ENCODE measurements at regions not wholly inside any gene's neighbourhood (a gene's known extent, or its start where the extent isn't known, plus 50 kb on each side); places are given as distances from the start of the nearest gene placed in this dataset.

DNA sequence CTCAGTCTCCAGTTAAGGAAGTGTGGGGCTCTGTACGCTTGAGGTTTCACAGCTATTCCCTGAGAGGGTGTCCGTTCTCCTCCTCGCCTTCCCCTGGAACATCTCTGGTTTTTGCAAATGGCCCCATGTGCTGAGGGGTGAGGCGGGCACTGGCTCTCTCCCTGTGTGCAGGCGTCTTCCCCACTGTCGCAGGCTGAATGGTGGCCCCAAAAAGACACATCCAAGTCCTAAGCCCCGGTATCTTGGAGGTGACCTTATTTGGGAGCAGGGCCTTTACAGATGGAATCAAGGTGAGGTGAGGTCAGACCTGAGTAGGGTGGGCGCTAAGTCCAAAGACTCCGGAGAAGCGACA, 98.0 kb upstream of the TMPRSS2 start:
- DNase-seq: no peak

- DNase-seq: no peak
Observed at GRCh38 chr21:41605178-41605933, 97.4 kb upstream of the TMPRSS2 start.

- DNase-seq: no peak
Observed at GRCh38 chr21:41604583-41605041, 96.7 kb upstream of the TMPRSS2 start.

DNA sequence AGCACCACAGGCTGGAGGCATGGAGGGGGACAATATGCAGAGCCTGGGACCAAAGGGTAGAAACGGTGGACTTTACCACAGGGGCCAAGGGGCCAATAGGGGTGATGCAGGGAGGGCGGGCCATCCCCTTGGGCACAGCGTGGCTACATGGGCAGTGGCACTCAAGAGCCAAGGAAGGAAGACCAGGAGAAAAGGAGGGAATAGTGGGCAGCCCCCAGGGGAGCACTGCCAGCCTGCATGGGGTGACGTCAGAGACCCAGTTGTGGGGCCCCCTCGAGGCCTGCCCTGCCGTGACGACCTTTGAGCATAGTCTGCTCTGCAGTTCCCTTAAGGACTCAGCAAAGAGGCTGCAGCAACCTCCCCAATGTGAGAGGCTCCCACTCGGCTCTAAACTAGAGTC, 95.5 kb upstream of the TMPRSS2 start:
- no peak for DNase-seq

DNA sequence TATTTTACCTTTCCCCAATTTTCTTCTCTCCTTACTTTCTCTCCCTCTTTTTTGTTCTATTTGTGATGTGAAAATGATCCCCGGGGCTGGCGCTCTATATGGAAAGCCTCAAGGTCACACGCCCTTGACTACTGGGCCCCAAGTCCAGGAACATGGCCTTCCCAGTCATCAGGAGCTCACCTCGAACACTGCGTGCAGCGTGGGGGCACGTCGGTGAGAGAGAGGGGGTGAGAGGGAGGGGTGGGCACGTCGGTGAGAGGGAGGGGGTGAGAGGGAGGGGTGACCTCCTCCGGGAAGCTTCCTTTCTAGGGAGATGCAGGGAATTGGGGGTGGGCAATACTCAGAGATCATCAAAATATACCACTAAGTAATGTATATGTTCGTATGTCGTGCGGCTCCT, 94.6 kb upstream of the TMPRSS2 start:
- no peak for DNase-seq

- no peak for DNase-seq
Observed at GRCh38 chr21:41601573-41602368, 93.8 kb upstream of the TMPRSS2 start.

GRCh38 chr21:41600961-41601572, 93.1 kb upstream of the TMPRSS2 start:
- no peak for DNase-seq

- no peak for DNase-seq
Observed at GRCh38 chr21:41600556-41600955, 92.6 kb upstream of the TMPRSS2 start.

- no peak for DNase-seq
Observed at GRCh38 chr21:41600116-41600515, 92.2 kb upstream of the TMPRSS2 start.

- DNase-seq: no peak
Observed at GRCh38 chr21:41598561-41599431, 90.8 kb upstream of the TMPRSS2 start.

GRCh38 chr21:41597811-41598231, 89.9 kb upstream of the TMPRSS2 start:
- DNase-seq: no peak

- no peak for DNase-seq
Observed at GRCh38 chr21:41597227-41597626, 89.3 kb upstream of the TMPRSS2 start.

DNA sequence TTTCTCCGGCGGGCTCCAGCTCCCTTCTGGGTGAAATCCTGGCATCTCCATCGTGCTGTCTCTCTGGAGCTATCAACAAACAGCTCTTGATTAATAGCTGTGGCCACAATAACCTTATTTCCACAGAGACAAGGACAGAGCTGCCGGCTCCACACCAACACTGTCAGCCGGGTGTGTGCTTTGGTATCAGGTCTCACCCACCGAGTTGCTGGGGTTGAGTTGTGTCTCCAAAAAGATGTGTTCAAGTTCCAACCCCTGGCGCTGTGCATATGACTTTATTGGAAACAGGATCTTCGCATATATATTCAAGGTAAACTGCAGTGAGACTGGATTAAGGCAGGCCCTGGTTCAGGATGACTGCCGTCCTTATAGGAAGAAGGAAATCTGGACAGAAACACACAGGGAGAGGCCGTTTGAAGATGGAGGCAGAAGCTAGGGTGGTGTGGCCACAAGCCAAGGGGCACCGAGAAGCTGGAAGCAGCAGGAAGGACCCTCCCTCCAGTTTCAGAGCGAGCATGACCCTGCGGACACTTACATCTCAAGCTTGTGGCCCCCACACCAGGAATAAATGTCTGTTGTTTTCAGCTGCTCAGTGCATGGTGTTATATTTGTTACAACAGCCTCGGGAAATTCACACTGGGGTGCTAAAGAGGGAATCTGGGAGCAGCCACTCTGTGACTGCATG, 88.4 kb upstream of the TMPRSS2 start:
- no peak for DNase-seq

DNA sequence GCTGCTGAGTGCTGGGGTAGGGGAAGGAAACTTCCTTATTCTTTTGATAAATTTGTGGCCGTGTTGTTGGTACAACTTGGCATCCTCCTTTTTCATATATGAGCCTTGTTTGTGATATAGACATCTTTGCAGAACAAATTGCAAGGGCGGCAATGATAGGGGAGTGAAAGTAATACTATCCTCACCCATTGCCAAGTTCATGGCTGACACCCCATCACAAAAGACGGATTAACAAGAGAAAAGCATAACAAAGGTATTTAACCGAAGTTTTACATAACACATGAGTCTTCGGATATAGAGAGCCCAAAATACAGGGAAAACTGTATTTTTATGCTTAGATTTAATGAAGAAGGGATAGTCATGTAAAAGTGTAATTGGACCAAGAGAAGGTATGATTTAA, 86.3 kb upstream of the TMPRSS2 start:
- DNase-seq: no peak

DNA sequence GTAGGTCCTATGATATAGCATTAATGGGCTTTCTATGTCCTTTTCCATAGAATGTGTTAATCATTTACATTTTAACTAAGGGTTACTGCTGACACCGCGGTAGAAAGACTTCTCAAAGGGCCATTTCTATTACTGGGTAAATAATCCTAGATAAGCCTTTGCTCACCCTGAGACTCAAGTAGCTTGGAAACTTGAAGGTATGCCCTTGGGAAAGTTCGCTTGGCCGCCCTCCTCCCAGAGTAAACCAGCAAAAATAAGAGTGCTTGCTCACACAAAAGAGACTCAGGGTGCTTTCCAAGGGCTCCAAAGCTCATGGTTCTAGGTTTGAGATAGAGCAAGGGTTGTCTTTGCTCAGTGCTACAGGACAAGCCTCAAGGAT, 85.8 kb upstream of the TMPRSS2 start:
- DNase-seq: no peak

DNA sequence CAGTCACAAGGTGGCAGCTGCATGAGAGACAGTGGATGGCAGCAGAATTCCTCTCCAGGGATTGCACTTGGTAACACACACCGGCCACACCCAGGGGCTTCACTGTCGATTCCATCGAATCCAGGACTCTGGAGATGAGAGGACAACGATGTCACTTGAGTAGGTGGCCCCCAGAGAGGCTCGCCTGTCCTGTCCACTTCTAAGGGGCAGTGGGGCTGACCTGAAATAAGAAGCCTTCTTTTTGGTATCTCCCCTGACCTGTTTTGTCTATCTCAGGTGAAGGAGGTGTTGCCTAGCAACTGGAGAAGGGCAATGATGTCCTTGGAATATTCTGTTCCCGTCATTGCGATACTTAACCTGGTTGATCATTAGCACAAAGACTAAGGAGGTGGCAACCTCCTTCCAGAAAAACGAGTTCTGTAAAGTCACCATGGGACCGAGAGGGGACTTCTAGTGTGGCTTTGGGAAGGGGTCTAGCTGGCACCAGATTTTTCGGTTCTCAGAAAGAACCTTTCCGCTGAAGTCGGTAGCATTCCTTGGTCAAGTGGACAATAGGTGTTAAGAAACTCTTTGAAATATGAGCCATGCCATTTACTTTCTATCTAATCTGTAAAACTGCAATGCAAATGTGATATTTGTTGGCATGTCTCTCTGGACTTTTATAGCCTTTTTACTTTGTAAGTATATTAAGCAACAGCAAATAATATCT, 85.2 kb upstream of the TMPRSS2 start:
- no peak for DNase-seq

GRCh38 chr21:41589620-41590175, 81.7 kb upstream of the TMPRSS2 start:
- DNase-seq: no peak

GRCh38 chr21:41589131-41589530, 81.2 kb upstream of the TMPRSS2 start:
- no peak for DNase-seq

GRCh38 chr21:41585199-41585994, 77.4 kb upstream of the TMPRSS2 start:
- no peak for DNase-seq

GRCh38 chr21:41584603-41585176, 76.7 kb upstream of the TMPRSS2 start:
- no peak for DNase-seq
